ENCODE measurements at regions not wholly inside any gene's neighbourhood (a gene's known extent, or its start where the extent isn't known, plus 50 kb on each side); places are given as distances from the start of the nearest gene placed in this dataset.

DNA sequence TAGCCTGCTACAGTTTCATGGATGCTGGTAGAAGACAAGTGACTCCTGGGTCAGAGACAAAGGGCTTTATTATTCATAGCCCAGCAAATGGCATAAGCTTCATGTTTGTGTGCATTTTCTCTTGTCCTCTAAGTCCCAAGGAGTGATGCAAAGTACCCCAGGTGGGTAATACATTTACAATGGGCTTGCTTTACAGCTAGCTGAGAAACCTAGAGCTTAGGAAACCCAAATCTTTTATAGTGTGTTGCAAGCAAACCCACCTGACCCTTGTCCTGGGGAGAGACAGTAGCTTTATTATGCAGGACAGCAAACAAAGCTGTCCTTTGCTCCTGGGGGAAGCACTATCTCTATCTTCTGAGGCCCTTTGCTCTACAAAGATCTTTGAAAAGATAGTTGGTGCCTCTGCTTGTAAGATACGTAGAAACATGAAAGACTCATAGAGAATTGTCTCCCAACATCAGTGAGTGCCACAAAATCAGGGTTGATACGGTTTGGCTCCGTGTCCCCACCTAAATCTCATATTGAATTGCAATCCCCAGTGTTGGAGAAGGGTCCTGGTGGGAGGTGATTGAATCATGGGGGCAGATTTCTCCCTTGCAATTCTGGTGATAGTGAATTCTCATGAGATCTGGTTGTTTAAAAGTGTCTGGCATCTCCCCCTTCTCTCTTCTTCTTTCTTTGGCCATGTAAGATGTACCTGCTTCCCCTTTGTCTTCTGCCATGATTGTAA is 315.8 kb upstream of the USP24 start (continued):
- TF ChIP-seq, protein P1, sequence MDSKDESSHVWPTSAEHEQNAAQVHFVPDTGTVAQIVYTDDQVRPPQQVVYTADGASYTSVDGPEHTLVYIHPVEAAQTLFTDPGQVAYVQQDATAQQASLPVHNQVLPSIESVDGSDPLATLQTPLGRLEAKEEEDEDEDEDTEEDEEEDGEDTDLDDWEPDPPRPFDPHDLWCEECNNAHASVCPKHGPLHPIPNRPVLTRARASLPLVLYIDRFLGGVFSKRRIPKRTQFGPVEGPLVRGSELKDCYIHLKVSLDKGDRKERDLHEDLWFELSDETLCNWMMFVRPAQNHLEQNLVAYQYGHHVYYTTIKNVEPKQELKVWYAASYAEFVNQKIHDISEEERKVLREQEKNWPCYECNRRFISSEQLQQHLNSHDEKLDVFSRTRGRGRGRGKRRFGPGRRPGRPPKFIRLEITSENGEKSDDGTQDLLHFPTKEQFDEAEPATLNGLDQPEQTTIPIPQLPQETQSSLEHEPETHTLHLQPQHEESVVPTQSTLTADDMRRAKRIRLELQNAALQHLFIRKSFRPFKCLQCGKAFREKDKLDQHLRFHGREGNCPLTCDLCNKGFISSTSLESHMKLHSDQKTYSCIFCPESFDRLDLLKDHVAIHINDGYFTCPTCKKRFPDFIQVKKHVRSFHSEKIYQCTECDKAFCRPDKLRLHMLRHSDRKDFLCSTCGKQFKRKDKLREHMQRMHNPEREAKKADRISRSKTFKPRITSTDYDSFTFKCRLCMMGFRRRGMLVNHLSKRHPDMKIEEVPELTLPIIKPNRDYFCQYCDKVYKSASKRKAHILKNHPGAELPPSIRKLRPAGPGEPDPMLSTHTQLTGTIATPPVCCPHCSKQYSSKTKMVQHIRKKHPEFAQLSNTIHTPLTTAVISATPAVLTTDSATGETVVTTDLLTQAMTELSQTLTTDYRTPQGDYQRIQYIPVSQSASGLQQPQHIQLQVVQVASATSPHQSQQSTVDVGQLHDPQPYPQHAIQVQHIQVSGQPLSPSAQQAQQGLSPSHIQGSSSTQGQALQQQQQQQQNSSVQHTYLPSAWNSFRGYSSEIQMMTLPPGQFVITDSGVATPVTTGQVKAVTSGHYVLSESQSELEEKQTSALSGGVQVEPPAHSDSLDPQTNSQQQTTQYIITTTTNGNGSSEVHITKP (CRISPR knock-in tag; IDR thresholded peaks at IDR 0.05; ENCODE audit: low read depth), result no peak
- TF ChIP-seq ZNF782 (CRISPR knock-in tag; IDR thresholded peaks at IDR 0.05; ENCODE audit: borderline replicate concordance), result no peak
- TF ChIP-seq REXO4 (CRISPR knock-in tag; IDR thresholded peaks at IDR 0.05; ENCODE audit: borderline replicate concordance), result no peak
- no peak for TF ChIP-seq HNRNPL (IDR thresholded peaks at IDR 0.05; ENCODE audit: low read depth, low read length)
- no peak for TF ChIP-seq ZNF792 (CRISPR knock-in tag; IDR thresholded peaks at IDR 0.05)
- TF ChIP-seq ZNF749 (CRISPR knock-in tag; IDR thresholded peaks at IDR 0.05; ENCODE audit: borderline replicate concordance), result no peak
- no peak for TF ChIP-seq ZIK1 (CRISPR knock-in tag; IDR thresholded peaks at IDR 0.05; ENCODE audit: borderline replicate concordance, low read depth)
- no peak for TF ChIP-seq SATB2 (CRISPR knock-in tag; IDR thresholded peaks at IDR 0.05)
- TF ChIP-seq TBX3 (IDR thresholded peaks at IDR 0.05; ENCODE audit: borderline replicate concordance), result no peak
- TF ChIP-seq, protein P2, sequence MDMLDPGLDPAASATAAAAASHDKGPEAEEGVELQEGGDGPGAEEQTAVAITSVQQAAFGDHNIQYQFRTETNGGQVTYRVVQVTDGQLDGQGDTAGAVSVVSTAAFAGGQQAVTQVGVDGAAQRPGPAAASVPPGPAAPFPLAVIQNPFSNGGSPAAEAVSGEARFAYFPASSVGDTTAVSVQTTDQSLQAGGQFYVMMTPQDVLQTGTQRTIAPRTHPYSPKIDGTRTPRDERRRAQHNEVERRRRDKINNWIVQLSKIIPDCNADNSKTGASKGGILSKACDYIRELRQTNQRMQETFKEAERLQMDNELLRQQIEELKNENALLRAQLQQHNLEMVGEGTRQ (IDR thresholded peaks at IDR 0.05; ENCODE audit: low read depth, low read length), result peak; percentile 23; the same call in 1 of the 2 replicates
- TF ChIP-seq, protein P2 (CRISPR knock-in tag; IDR thresholded peaks at IDR 0.05; ENCODE audit: borderline replicate concordance), result peak; percentile 46; the same call in 1 of the 2 replicates
- peak; percentile 65; the same call in 1 of the 2 replicates for TF ChIP-seq ZNF766 (CRISPR knock-in tag; IDR thresholded peaks at IDR 0.05; ENCODE audit: borderline replicate concordance)
- TF ChIP-seq, protein P3, sequence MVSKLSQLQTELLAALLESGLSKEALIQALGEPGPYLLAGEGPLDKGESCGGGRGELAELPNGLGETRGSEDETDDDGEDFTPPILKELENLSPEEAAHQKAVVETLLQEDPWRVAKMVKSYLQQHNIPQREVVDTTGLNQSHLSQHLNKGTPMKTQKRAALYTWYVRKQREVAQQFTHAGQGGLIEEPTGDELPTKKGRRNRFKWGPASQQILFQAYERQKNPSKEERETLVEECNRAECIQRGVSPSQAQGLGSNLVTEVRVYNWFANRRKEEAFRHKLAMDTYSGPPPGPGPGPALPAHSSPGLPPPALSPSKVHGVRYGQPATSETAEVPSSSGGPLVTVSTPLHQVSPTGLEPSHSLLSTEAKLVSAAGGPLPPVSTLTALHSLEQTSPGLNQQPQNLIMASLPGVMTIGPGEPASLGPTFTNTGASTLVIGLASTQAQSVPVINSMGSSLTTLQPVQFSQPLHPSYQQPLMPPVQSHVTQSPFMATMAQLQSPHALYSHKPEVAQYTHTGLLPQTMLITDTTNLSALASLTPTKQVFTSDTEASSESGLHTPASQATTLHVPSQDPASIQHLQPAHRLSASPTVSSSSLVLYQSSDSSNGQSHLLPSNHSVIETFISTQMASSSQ (IDR thresholded peaks at IDR 0.05; ENCODE audit: low read depth), result peak; percentile 58
- TF ChIP-seq, protein P3 (CRISPR knock-in tag; IDR thresholded peaks at IDR 0.05; ENCODE audit: borderline replicate concordance), result peak; percentile 76
- TF ChIP-seq SALL1 (CRISPR knock-in tag; IDR thresholded peaks at IDR 0.05), result peak; percentile 72; the same call in 1 of the 2 replicates
- no peak for TF ChIP-seq ZNF333 (CRISPR knock-in tag; IDR thresholded peaks at IDR 0.05; ENCODE audit: borderline replicate concordance)
- TF ChIP-seq ZNF720 (CRISPR knock-in tag; IDR thresholded peaks at IDR 0.05), result no peak
- TF ChIP-seq ZNF510 (CRISPR knock-in tag; IDR thresholded peaks at IDR 0.05; ENCODE audit: low read depth), result no peak
- peak; percentile 77 for TF ChIP-seq KDM6A (CRISPR knock-in tag; IDR thresholded peaks at IDR 0.05; ENCODE audit: low read depth)
- TF ChIP-seq ZNF83 (CRISPR knock-in tag; IDR thresholded peaks at IDR 0.05; ENCODE audit: borderline replicate concordance), result no peak
- TF ChIP-seq ZNF557 (CRISPR knock-in tag; IDR thresholded peaks at IDR 0.05), result 0 out of 2 replicates have a peak, but pooled peaks have one; percentile 31
